LNCAP (cell line): ENCODE measurements at regions not wholly inside any gene's neighbourhood (a gene's known extent, or its start where the extent isn't known, plus 50 kb on each side); places are given as distances from the start of the nearest gene placed in this dataset.
A peak's percentile ranks its signal among the peaks of the same experiment; 100 is the strongest.

Experiments used
- CTCF ChIP-seq: fragments of 450-650 bp; IDR thresholded peaks from 2 replicates; pipeline ENCODE4 v1.5.1; 2017; ENCODE audit warnings: mild to moderate bottlenecking

GRCh38 chr2:104023306-104023705 lies 830.6 kb upstream of the POU3F3 start:
- no peak for TF ChIP-seq CTCF

- TF ChIP-seq CTCF, result no peak
Measured at GRCh38 chr2:104023765-104024164, 830.1 kb upstream of the POU3F3 start.

- no peak for TF ChIP-seq CTCF
Measured at GRCh38 chr2:104025295-104025694, 828.6 kb upstream of the POU3F3 start.

GRCh38 chr2:104026725-104027124 lies 827.2 kb upstream of the POU3F3 start:
- TF ChIP-seq CTCF, result no peak

GRCh38 chr2:104027321-104027720 lies 826.6 kb upstream of the POU3F3 start:
- TF ChIP-seq CTCF, result no peak

- TF ChIP-seq CTCF, result no peak
Measured at GRCh38 chr2:104028061-104028460, 825.9 kb upstream of the POU3F3 start.

DNA sequence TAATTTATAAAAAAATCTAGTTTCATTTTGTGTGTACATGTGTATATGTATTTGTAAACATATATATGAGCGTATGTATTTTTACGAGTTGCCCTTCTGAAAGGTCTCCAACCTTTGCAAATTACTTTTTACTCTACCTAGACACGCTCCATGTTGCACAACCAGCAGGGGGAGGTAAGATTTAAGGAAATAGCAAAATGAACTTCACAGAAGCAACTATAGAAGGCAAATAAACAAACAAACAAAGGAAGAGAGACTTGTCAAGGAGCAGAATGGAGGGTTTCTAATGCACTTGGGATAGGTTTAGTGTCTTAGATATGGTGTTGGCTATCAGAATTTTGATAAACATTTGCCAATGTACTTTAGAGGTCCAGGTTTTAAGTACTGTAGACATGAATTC lies 820.5 kb upstream of the POU3F3 start:
- TF ChIP-seq CTCF, result peak; percentile 63

DNA sequence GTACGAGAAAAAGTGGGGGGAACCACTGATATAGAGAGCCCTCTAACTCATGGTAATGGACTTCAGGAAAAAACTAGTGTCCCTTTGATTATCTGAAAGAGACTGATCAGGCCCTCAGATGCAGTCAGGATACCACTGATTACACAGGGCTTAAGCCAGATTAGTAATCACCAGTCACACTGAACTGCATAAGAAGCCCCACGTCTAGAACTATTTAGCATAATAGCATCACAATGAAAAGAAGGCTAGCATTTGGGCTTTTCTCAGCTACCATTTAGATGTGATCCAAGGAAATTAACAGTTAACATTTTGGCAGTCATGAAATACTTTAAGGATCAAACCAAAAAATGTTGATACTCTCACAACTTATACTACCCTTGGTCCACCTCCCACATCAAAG lies 813.1 kb upstream of the POU3F3 start:
- no peak for TF ChIP-seq CTCF
